ENCODE measurements at regions not wholly inside any gene's neighbourhood (a gene's known extent, or its start where the extent isn't known, plus 50 kb on each side); places are given as distances from the start of the nearest gene placed in this dataset.

DNA sequence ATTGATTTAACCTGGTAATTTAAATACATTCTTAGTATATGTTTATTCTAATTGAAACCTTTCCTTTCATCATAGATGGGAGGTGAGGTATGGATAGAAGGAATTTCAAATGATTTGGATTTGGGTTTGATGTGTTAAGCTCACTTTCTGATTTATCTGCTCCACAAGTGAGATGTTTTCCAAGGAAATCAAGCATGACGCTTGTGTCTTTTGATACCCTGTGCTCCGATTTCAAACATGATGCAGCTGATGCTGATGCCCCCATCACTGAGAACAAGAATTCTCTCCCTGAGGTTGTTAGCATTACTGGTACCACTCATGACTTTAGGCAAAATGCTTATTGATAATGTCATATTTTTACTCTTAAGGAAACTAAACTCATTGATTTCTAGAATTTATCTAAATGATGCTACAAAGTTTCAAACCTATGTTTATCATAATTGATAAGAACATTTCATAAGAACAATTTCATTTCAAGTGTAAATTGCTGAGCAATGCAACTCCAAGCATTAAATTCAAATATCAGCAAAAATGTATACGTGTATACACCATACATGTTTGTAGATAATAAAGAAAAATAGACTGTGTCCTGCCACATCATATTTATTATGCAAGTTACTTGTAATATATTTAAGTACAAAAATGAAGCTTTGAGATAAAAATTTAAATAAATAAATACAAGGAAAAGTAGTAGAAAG is 75.5 kb upstream of the LRIG3 start:
- intact Hi-C loops (cut with micrococcal nuclease): no loop called here

More for the DNA sequence above, 75.5 kb upstream of the LRIG3 start:
- DNase-seq (no peak), ATAC-seq (ENCODE audit: low read depth) (no peak)
- H3K9me1 ChIP-seq (ENCODE audit: insufficient read depth, low read length): no peaks in the 10 kb centered on the region
- H2BK120ac ChIP-seq (ENCODE audit: low read depth, low read length): no peak overlapping the region
- H2AK9ac ChIP-seq (replicated peaks; ENCODE audit: low read depth, low read length, poor library complexity): no peak overlapping the region
- no peak overlapping the region for H4K91ac ChIP-seq (ENCODE audit: insufficient read depth, low read depth, low read length)
- H3K4me1 ChIP-seq (ENCODE audit: control insufficient read depth, insufficient read depth, low read length): no peaks in the 10 kb centered on the region
- in situ Hi-C loops (cut with MboI; ENCODE audit: low sequenced_read_pairs): no loop called here
- no peaks in the 10 kb centered on the region for H3K79me1 ChIP-seq (ENCODE audit: low read depth in 1 of 2, low read length in 2 of 2)
- H3K14ac ChIP-seq (replicated peaks; ENCODE audit: low read depth, low read length): no peak overlapping the region
- no peak overlapping the region for H3K9ac ChIP-seq (ENCODE audit: low read depth, low read length)
- no peaks in the 10 kb centered on the region for H3K9me3 ChIP-seq (ENCODE audit: control insufficient read depth, insufficient read depth, low read length)
- H3K4me3 ChIP-seq (ENCODE audit: insufficient read depth, low read depth, low read length): no peak overlapping the region
- no peak overlapping the region for H3K23ac ChIP-seq (ENCODE audit: low read depth, low read length)
- H2BK5ac ChIP-seq (ENCODE audit: low read depth, low read length, poor library complexity, severe bottlenecking): no peak overlapping the region
- TF ChIP-seq, protein P1, sequence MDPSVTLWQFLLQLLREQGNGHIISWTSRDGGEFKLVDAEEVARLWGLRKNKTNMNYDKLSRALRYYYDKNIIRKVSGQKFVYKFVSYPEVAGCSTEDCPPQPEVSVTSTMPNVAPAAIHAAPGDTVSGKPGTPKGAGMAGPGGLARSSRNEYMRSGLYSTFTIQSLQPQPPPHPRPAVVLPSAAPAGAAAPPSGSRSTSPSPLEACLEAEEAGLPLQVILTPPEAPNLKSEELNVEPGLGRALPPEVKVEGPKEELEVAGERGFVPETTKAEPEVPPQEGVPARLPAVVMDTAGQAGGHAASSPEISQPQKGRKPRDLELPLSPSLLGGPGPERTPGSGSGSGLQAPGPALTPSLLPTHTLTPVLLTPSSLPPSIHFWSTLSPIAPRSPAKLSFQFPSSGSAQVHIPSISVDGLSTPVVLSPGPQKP (IDR thresholded peaks at IDR 0.05; ENCODE audit: borderline replicate concordance, low read depth, low read length): no peak
- peak; percentile 53 for TF ChIP-seq MAFK (IDR thresholded peaks at IDR 0.05; ENCODE audit: low read depth, low read length)
- no peak overlapping the region for H3K4me2 ChIP-seq (ENCODE audit: low read depth, low read length)
- no peak overlapping the region for H2AFZ ChIP-seq (replicated peaks; ENCODE audit: low read length, poor library complexity)
- no peak overlapping the region for H4K5ac ChIP-seq (ENCODE audit: low read depth, low read length)
- dilution Hi-C loops (cut with HindIII; ENCODE audit: low sequenced_read_pairs, unreplicated experiment): no loop called here
- no peak overlapping the region for H2BK20ac ChIP-seq (ENCODE audit: low read depth, low read length)
- no peaks in the 10 kb centered on the region for H3K36me3 ChIP-seq (ENCODE audit: control insufficient read depth, insufficient read depth, low read length)
- ChIA-PET CTCF (no interaction called here), POLR2A (ENCODE audit: unreplicated experiment) (no interaction called here)
- BruUV-seq (replicated peaks): no TSS peak
- no CpG with 5 or more reads among the region's 3 CpGs for WGBS, 2 experiments (ENCODE audit: extremely low coverage in 2 of 2, insufficient read length in 1 of 2)
- no peak overlapping the region for H3K4ac ChIP-seq (ENCODE audit: low read depth, low read length)
- no peak overlapping the region for H4K8ac ChIP-seq (ENCODE audit: low read depth in 2 of 2, low read length in 2 of 2)
- no peak overlapping the region for H3K56ac ChIP-seq (ENCODE audit: extremely low read depth, insufficient read depth, low read length)
- no peak overlapping the region for H2BK15ac ChIP-seq (ENCODE audit: low read depth, low read length)
- H4K20me1 ChIP-seq (ENCODE audit: insufficient read depth, low read length): no peaks in the 10 kb centered on the region
- no peak overlapping the region for H3K18ac ChIP-seq (ENCODE audit: low read depth, low read length)
- H2AK5ac ChIP-seq (ENCODE audit: low read depth, low read length): no peak overlapping the region
- H3K27me3 ChIP-seq (ENCODE audit: control insufficient read depth, insufficient read depth, low read length): no peaks in the 10 kb centered on the region
- no peak overlapping the region for H3K27ac ChIP-seq (ENCODE audit: insufficient read depth, low read length)

Measured in IMR-90 (cell line).